ENCODE measurements at regions not wholly inside any gene's neighbourhood (a gene's known extent, or its start where the extent isn't known, plus 50 kb on each side); places are given as distances from the start of the nearest gene placed in this dataset.

DNA sequence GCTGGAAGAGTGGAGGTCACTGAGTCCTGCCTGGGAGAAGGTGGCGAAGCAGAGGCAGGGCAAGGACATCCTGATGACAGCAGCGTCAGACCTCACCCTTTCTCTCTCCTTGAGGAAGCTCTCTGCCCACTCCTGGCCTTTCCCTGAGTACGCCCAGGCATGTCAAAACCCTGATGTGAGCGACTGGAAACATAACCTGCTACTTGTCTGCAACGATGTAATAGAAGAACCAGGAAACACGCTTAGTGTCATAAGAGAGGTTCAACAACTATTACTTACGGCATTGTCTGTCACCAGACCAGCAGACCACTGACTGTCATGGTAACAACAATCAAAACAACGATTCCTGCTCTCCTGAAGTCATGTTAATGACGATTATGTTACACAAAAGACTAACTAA lies 152.4 kb downstream of the ACTL7B start:
- Mint-ChIP-seq H3K36me3 (ENCODE audit: low read depth) (no peaks in the 10 kb centered on the region; the same call in 2 of the 3 replicates), H3K27ac (no peak overlapping the region; the same call in 1 of the 2 replicates), H3K4me1 (peaks cover 12% of the 10 kb centered on the region), H3K9me3 (peaks cover 3% of the 10 kb centered on the region; the same call in 1 of the 3 replicates), H3K27me3 (ENCODE audit: insufficient read depth, low read depth, poor library complexity) (peaks cover 3% of the 10 kb centered on the region), H3K4me3 (no peak overlapping the region)
- ATAC-seq (no peak), DNase-seq (ENCODE audit: low spot score) (no peak)
- Histone ChIP-seq H3K27ac (ENCODE audit: low read depth) (no peak overlapping the region), H3K4me3 (no peak overlapping the region), H2AFZ (peak overlapping the region; percentile 52; the same call in 1 of the 2 replicates), H3K27me3 (ENCODE audit: insufficient read depth) (no peaks in the 10 kb centered on the region), H3K9me2 (ENCODE audit: insufficient read depth) (peaks cover 26% of the 10 kb centered on the region), H3F3A (replicated peaks; ENCODE audit: low read depth) (no peaks in the 10 kb centered on the region), H3K4me2 (no peak overlapping the region), H4K20me1 (replicated peaks; ENCODE audit: insufficient read depth) (no peaks in the 10 kb centered on the region), H3K36me3 (ENCODE audit: insufficient read depth) (no peaks in the 10 kb centered on the region), H3K79me2 (replicated peaks; ENCODE audit: insufficient read depth) (no peaks in the 10 kb centered on the region), H3K4me1 (ENCODE audit: insufficient read depth) (no peaks in the 10 kb centered on the region)
- TF ChIP-seq EZH2 (IDR thresholded peaks at IDR 0.05; ENCODE audit: low read depth, unreplicated experiment) (no peak), EZH2phosphoT487 (IDR thresholded peaks at IDR 0.05; ENCODE audit: unreplicated experiment) (no peak), NANOG (IDR thresholded peaks at IDR 0.05; ENCODE audit: borderline replicate concordance) (no peak), ZNF114 (CRISPR knock-in tag; IDR thresholded peaks at IDR 0.05) (no peak), STAT1 (IDR thresholded peaks at IDR 0.05; ENCODE audit: unreplicated experiment) (no peak), CREB1 (CRISPR knock-in tag; IDR thresholded peaks at IDR 0.05; ENCODE audit: low read depth) (no peak)
- TF ChIP-seq, protein P1, sequence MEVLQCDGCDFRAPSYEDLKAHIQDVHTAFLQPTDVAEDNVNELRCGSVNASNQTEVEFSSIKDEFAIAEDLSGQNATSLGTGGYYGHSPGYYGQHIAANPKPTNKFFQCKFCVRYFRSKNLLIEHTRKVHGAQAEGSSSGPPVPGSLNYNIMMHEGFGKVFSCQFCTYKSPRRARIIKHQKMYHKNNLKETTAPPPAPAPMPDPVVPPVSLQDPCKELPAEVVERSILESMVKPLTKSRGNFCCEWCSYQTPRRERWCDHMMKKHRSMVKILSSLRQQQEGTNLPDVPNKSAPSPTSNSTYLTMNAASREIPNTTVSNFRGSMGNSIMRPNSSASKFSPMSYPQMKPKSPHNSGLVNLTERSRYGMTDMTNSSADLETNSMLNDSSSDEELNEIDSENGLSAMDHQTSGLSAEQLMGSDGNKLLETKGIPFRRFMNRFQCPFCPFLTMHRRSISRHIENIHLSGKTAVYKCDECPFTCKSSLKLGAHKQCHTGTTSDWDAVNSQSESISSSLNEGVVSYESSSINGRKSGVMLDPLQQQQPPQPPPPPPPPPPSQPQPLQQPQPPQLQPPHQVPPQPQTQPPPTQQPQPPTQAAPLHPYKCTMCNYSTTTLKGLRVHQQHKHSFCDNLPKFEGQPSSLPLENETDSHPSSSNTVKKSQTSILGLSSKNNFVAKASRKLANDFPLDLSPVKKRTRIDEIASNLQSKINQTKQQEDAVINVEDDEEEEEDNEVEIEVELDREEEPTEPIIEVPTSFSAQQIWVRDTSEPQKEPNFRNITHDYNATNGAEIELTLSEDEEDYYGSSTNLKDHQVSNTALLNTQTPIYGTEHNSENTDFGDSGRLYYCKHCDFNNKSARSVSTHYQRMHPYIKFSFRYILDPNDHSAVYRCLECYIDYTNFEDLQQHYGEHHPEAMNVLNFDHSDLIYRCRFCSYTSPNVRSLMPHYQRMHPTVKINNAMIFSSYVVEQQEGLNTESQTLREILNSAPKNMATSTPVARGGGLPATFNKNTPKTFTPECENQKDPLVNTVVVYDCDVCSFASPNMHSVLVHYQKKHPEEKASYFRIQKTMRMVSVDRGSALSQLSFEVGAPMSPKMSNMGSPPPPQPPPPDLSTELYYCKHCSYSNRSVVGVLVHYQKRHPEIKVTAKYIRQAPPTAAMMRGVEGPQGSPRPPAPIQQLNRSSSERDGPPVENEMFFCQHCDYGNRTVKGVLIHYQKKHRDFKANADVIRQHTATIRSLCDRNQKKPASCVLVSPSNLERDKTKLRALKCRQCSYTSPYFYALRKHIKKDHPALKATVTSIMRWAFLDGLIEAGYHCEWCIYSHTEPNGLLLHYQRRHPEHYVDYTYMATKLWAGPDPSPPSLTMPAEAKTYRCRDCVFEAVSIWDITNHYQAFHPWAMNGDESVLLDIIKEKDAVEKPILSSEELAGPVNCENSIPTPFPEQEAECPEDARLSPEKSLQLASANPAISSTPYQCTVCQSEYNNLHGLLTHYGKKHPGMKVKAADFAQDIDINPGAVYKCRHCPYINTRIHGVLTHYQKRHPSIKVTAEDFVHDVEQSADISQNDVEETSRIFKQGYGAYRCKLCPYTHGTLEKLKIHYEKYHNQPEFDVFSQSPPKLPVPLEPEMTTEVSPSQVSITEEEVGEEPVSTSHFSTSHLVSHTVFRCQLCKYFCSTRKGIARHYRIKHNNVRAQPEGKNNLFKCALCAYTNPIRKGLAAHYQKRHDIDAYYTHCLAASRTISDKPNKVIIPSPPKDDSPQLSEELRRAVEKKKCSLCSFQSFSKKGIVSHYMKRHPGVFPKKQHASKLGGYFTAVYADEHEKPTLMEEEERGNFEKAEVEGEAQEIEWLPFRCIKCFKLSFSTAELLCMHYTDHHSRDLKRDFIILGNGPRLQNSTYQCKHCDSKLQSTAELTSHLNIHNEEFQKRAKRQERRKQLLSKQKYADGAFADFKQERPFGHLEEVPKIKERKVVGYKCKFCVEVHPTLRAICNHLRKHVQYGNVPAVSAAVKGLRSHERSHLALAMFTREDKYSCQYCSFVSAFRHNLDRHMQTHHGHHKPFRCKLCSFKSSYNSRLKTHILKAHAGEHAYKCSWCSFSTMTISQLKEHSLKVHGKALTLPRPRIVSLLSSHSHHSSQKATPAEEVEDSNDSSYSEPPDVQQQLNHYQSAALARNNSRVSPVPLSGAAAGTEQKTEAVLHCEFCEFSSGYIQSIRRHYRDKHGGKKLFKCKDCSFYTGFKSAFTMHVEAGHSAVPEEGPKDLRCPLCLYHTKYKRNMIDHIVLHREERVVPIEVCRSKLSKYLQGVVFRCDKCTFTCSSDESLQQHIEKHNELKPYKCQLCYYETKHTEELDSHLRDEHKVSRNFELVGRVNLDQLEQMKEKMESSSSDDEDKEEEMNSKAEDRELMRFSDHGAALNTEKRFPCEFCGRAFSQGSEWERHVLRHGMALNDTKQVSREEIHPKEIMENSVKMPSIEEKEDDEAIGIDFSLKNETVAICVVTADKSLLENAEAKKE (CRISPR knock-in tag; IDR thresholded peaks at IDR 0.05), result no peak
- TF ChIP-seq, protein P2, sequence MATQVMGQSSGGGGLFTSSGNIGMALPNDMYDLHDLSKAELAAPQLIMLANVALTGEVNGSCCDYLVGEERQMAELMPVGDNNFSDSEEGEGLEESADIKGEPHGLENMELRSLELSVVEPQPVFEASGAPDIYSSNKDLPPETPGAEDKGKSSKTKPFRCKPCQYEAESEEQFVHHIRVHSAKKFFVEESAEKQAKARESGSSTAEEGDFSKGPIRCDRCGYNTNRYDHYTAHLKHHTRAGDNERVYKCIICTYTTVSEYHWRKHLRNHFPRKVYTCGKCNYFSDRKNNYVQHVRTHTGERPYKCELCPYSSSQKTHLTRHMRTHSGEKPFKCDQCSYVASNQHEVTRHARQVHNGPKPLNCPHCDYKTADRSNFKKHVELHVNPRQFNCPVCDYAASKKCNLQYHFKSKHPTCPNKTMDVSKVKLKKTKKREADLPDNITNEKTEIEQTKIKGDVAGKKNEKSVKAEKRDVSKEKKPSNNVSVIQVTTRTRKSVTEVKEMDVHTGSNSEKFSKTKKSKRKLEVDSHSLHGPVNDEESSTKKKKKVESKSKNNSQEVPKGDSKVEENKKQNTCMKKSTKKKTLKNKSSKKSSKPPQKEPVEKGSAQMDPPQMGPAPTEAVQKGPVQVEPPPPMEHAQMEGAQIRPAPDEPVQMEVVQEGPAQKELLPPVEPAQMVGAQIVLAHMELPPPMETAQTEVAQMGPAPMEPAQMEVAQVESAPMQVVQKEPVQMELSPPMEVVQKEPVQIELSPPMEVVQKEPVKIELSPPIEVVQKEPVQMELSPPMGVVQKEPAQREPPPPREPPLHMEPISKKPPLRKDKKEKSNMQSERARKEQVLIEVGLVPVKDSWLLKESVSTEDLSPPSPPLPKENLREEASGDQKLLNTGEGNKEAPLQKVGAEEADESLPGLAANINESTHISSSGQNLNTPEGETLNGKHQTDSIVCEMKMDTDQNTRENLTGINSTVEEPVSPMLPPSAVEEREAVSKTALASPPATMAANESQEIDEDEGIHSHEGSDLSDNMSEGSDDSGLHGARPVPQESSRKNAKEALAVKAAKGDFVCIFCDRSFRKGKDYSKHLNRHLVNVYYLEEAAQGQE (IDR thresholded peaks at IDR 0.05; ENCODE audit: unreplicated experiment), result no peak

Data from GM23338 (cell line).